Right ventricle myocardium superior (tissue), 1 donor: ENCODE measurements at regions not wholly inside any gene's neighbourhood (a gene's known extent, or its start where the extent isn't known, plus 50 kb on each side); places are given as distances from the start of the nearest gene placed in this dataset.
"Not testable (repeated sequence)": the region's sequence is repeated elsewhere in the genome, so short reads cannot be mapped to it uniquely, and the experiment has no call there.

Source experiments
- ATAC-seq: fragments of 200-7000 bp; cut with Tn5 transposase; one replicate; pipeline ENCODE4 v1.9.1; 2020; ENCODE audit warnings: mild to moderate bottlenecking; ENCODE audit not compliant: poor library complexity
- DNase-seq: peaks from one replicate; pipeline ENCODE4 v3.0.0-alpha.2; 2020
- intact Hi-C: fragments of 100-400 bp; cut with DNase I; formaldehyde crosslinking; loops from one replicate; pipeline ENCODE4 v1.11.2; 2022
- donor health status: DM: no; HTN: yes; CAD: no; lungs with severe emphysema.

DNA sequence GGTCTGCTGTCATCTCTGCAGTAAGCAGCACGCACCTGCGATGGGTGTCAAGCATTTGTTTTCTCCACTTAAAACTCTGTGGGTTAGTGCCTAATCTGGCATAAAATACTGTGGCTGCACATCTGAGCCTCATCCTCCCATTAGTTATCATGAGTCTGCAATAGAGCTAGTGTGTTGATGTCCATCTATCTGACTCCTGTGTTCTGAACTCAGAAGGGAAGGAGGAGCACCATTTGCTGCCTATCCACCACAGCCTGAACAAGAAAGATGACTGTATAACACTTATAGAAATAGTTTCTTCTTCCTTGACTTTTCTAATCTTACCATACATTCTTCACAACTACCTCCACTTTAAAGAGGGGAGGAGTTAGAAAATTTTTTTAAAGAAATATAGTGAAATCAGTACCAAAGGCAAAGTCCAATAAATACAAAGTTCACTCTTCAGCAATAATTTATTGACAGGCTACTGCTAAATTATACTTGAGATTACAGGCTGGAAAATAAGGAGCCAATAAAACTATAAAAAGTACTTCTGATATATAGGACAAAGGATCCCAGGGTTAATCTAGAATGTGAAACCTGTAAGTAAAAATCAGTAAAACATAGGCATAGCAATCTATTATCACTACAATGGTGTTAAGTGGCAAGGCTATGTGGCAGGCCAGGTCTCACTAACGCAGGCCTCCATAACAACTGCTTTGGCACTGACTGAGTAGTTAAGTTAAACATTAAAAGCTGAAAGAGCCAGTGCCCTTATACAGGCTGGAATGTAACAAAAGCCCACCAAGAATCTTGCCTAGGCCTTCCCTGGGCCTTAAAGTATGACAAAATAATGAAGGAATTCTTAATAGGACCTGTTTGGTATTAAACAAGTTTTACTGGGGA is 70.2 kb downstream of the LGALS9C start:
- intact Hi-C loops, ATAC-seq, DNase-seq: not testable (repeated sequence)

DNA sequence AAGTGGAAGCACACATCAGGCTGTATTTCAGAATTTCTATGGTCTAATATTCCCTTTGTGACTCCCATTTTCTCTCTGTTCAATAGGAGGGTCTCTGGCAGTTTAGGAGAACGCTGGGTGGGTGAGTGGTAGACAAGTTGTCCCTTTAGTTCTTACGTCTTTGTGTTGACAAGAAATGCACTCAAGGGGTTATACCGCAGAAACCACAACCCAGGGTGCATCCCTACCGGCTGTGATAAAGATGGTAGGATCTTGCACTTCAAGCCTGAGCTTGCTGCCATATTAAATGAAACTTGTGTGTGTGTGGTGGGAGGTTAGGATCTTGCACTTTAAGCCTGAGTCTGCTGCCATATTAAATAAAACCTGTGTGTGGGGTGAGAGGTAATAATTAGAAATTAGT is 80.5 kb downstream of the LGALS9C start:
- intact Hi-C loops, DNase-seq: not testable (repeated sequence)

DNA sequence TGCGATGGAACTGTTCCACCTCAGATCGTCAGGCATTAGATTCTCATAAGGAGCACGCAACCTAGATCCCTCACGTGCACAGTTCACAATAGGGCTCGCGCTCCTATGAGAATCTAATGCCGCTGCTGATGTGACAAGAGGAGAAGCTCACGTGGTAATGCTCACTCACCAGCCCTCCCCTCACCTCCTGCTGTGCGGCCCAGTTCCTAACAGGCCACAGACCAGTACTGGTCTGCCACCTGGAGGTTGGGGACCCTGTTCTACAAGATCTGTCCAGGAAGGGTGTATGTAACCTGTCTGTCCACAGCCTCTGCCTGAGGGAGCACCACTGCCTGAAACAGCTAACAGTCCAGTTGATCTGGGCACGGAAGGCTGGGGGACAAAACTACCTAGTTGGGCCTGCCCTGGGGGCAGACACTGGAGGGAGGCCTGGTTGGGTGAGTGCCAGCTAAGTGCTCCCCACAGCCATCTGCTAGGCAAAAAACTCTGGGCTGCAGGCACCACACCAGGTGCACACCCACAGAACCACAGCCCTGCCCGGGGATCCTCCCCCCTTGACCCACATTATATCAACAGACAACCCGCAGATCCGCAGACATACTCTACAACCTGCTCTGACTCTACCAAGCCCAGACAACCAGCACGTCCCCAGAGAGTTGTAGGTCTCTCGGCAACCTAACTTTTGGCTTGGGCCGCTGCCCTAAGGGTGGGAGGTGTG is 80.7 kb downstream of the TBC1D28 start:
- intact Hi-C loops, DNase-seq: not testable (repeated sequence)
- ATAC-seq = peak; percentile 67

More for the DNA sequence above, 80.5 kb downstream of the LGALS9C start:
- ATAC-seq = not testable (repeated sequence)

DNA sequence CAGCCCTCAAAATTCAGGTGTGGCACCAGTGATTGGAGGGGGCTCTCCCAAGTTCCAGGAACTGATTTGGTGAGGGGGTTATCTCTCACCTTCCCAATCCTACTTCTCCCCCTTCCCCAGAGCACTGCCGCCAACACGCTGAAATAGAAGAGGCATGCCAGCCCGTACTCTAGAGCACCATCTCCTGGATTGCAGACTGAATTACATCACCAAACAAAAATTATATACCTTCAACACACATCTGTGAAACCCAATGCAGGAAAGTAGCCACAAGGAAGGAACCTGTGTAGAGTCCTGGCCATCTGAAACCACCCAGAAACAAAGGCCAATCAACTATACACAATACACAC is 80.1 kb downstream of the TBC1D28 start:
- intact Hi-C loops, DNase-seq: not testable (repeated sequence)
- peak; percentile 75 for ATAC-seq

DNA sequence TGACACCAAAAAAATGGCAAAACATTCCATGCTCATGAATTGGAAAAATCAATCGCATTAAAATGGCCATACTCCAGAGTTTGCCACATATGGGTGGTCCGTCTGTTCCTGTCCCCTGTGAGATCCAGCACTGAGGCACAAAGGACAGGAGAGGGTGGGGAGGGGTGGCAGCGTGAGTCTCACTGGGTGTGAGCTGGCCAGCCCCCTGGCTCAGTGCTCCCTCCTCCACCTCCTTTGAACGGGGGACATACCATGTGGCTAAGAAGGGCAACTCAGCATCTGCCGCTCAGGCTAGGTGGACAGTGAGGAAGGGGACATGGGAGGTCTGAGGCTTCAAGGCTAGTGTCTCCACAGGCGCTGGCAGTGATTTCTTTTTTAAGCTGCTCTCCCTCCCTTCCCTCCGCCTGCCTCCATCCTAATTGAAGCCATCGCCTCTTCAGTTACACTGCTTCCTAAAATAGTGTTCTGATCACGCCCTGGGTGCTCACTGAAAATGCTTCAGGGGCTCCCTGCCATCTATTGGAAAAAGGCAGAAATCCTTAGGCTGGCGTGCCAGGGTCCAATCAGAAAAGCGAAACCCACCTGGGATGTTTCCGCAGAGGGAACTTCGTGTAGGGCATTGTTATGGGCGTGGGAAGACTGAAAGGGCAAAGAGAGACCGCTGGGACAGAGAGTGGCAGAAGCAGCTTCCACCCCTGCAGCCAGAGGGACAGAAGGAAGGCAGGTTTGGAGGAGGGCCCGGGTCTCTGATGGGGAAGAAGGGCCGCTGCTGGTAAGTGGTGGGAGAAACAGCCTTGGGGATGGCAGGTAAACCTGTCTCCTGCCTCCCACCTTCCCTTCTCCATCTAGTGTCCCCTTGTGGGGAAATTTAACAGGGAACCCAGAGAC is 75.8 kb downstream of the TBC1D28 start:
- DNase-seq, intact Hi-C loops: not testable (repeated sequence)
- ATAC-seq = peak; percentile 55

DNA sequence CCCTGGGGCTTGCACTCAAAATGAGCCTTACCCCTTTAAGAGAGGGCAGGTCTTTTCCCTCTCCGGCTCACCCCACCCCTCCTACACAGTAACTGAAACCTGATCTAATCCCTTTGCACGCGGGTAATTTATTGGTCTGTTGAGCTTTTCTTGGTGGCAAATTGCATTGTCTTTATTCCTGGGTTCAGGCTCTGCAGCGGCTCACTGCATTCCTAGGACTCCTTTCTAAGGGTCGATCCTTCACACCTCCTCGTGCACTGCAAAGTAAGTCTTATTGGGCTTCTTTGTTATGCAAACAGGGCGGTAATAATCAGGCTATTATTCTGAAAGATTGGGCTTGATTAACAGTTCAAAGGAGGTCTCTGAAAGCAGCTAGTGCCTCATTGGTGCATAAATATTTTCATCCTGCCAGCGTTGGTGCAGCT is 74.7 kb downstream of the TBC1D28 start:
- intact Hi-C loops, DNase-seq: not testable (repeated sequence)
- peak; percentile 93 for ATAC-seq

DNA sequence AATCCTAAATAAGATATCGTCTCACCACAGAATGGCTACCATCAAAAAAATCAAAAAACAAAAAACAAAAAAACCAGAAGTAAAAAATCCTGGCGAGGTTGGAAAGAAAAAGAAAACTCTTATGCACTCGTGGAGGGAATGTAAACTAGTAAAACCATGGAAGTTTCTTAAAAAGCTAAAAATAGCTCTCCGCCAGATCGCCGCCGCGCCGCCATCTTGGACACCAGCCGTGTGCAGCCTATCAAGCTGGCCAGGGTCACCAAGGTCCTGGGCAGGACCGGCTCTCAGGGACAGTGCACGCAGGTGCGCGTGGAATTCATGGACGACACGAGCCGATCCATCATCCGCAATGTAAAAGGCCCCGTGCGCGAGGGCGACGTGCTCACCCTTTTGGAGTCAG is 71.7 kb downstream of the TBC1D28 start:
- ATAC-seq, DNase-seq, intact Hi-C loops: not testable (repeated sequence)

DNA sequence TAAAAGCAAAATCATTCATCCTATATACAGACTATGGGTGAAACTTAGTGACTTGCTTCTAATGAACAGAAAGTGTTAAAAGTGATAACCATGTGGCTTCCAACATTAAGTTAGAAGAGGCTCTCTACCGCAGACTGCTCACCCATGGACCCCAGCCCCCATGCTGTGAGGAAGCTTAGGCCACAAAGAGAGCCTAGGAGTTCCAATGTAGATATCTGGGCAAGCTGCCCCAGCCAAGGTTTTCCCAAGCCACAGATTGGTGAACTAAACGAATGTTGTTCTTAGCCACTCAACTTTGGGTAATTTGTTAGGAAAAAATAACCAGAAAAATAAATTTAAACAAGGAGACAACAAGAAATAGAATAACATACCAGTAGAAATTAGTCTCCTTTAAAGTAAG is 70.1 kb downstream of the TBC1D28 start:
- intact Hi-C loops, ATAC-seq, DNase-seq: not testable (repeated sequence)
